ENCODE measurements at regions not wholly inside any gene's neighbourhood (a gene's known extent, or its start where the extent isn't known, plus 50 kb on each side); places are given as distances from the start of the nearest gene placed in this dataset.

GRCh38 chr10:32197423-32197822 is 141.2 kb upstream of the KIF5B start:
- no peaks in the 10 kb centered on the region for H3K36me3 ChIP-seq (ENCODE audit: control insufficient read depth in 1 of 2, insufficient read depth in 2 of 2, low read length in 2 of 2)
- intact Hi-C loops (cut with micrococcal nuclease): no loop called here
- TF ChIP-seq CTCF (IDR thresholded peaks at IDR 0.05 in 2 of 3, conservative IDR thresholded peaks at IDR 0.05 in 1 of 3; ENCODE audit: borderline replicate concordance in 1 of 3, insufficient read depth in 1 of 3, low read depth in 2 of 3, low read length in 2 of 3) (no peak), RAD21 (IDR thresholded peaks at IDR 0.05; ENCODE audit: low read depth) (no peak), JUND (IDR thresholded peaks at IDR 0.05) (no peak), ELF1 (IDR thresholded peaks at IDR 0.05; ENCODE audit: borderline replicate concordance, low read depth) (no peak), SP1 (IDR thresholded peaks at IDR 0.05; ENCODE audit: low read depth) (no peak)
- H3K27ac ChIP-seq (ENCODE audit: low read depth, low read length): no peak overlapping the region
- H3K4me1 ChIP-seq (ENCODE audit: control insufficient read depth in 1 of 2, insufficient read depth in 2 of 2, low read length in 2 of 2): no peaks in the 10 kb centered on the region
- no peaks in the 10 kb centered on the region for H3K79me2 ChIP-seq (ENCODE audit: insufficient read depth, low read length)
- RAD21 ChIA-PET (ENCODE audit: low non-redundant PET in 1 of 2, low total read pairs in 2 of 2, uncharacterized antibody in 2 of 2, unreplicated experiment in 2 of 2): no interaction called here
- POLR2A ChIA-PET: no interaction called here
- no peak overlapping the region for H3K4me2 ChIP-seq (ENCODE audit: low read length)
- CTCF ChIA-PET: no interaction called here
- DNase-seq (ENCODE audit: low read depth, low spot score) (no peak), ATAC-seq (no peak)
- H2AFZ ChIP-seq (ENCODE audit: low read depth, low read length, poor library complexity, severe bottlenecking): no peak overlapping the region
- H3K9me2 ChIP-seq (ENCODE audit: insufficient read depth): no peaks in the 10 kb centered on the region
- H3K4me3 ChIP-seq (replicated peaks in 1 of 2; ENCODE audit: low read depth in 1 of 2, low read length in 2 of 2): no peak overlapping the region
- H3K9me3 ChIP-seq (ENCODE audit: control insufficient read depth in 1 of 2, insufficient read depth in 1 of 2, low read depth in 1 of 2, low read length in 2 of 2): no peaks in the 10 kb centered on the region
- no peaks in the 10 kb centered on the region for H3K27me3 ChIP-seq (ENCODE audit: insufficient read depth, low read length)
- H3K9ac ChIP-seq (ENCODE audit: low read length): no peak overlapping the region
- BruUV-seq (replicated peaks): no TSS peak
- no peaks in the 10 kb centered on the region for H4K20me1 ChIP-seq (ENCODE audit: insufficient read depth)

GRCh38 chr10:32190890-32191491 is 134.8 kb upstream of the KIF5B start:
- no TSS peak for BruUV-seq (replicated peaks)
- Histone ChIP-seq H3K27ac (ENCODE audit: low read depth, low read length) (no peak overlapping the region), H2AFZ (ENCODE audit: low read depth, low read length, poor library complexity, severe bottlenecking) (peak overlapping the region; percentile 75), H3K4me1 (ENCODE audit: control insufficient read depth in 1 of 2, insufficient read depth in 2 of 2, low read length in 2 of 2) (peaks cover 3 to 9% of the 10 kb centered on the region in 2 experiments; a peak in 3 of 4 replicates), H4K20me1 (ENCODE audit: insufficient read depth) (no peaks in the 10 kb centered on the region), H3K9me2 (ENCODE audit: insufficient read depth) (no peaks in the 10 kb centered on the region), H3K27me3 (ENCODE audit: insufficient read depth, low read length) (no peaks in the 10 kb centered on the region), H3K9me3 (ENCODE audit: control insufficient read depth in 1 of 2, insufficient read depth in 1 of 2, low read depth in 1 of 2, low read length in 2 of 2) (no peaks in the 10 kb centered on the region), H3K9ac (ENCODE audit: low read length) (no peak overlapping the region), H3K4me3 (replicated peaks in 1 of 2; ENCODE audit: low read depth in 1 of 2, low read length in 2 of 2) (no peak overlapping the region), H3K36me3 (ENCODE audit: control insufficient read depth in 1 of 2, insufficient read depth in 2 of 2, low read length in 2 of 2) (no peaks in the 10 kb centered on the region), H3K4me2 (ENCODE audit: low read length) (no peak overlapping the region), H3K79me2 (ENCODE audit: insufficient read depth, low read length) (no peaks in the 10 kb centered on the region)
- ChIA-PET RAD21 (ENCODE audit: low non-redundant PET in 1 of 2, low total read pairs in 2 of 2, uncharacterized antibody in 2 of 2, unreplicated experiment in 2 of 2) (no interaction called here), CTCF (interaction anchor here (1.0 to 1.4 kb wide), 5 partner anchors 9 to 176 kb away, joined by 3 to 7 read pairs (median 4); no protein-coding TSS in a partner anchor), POLR2A (interaction anchor here (1.1 kb wide), 1 partner anchor 155 kb away, joined by 3 read pairs; no protein-coding TSS in a partner anchor)
- DNase-seq (ENCODE audit: low read depth, low spot score) (peak; percentile 19), ATAC-seq (peak; percentile 58)
- intact Hi-C loops (cut with micrococcal nuclease): no loop called here
- TF ChIP-seq EZH2phosphoT487 (IDR thresholded peaks at IDR 0.05; ENCODE audit: borderline replicate concordance) (no peak), POLR2AphosphoS5 (IDR thresholded peaks at IDR 0.05; ENCODE audit: low read depth, low read length) (no peak), JUND (IDR thresholded peaks at IDR 0.05) (no peak), ZNF274 (IDR thresholded peaks at IDR 0.05; ENCODE audit: low read depth, low read length) (no peak), ELF1 (IDR thresholded peaks at IDR 0.05; ENCODE audit: borderline replicate concordance, low read depth) (no peak), REST (IDR thresholded peaks at IDR 0.05; ENCODE audit: low read depth) (no peak), CTCF (IDR thresholded peaks at IDR 0.05 in 2 of 3, conservative IDR thresholded peaks at IDR 0.05 in 1 of 3; ENCODE audit: borderline replicate concordance in 1 of 3, insufficient read depth in 1 of 3, low read depth in 2 of 3, low read length in 2 of 3) (peak; percentile 57 to 71 (median 63); a peak in 5 of 6 replicates), SRF (IDR thresholded peaks at IDR 0.05; ENCODE audit: low read depth) (no peak)
